CD4-positive, alpha-beta T cell (primary cell): ENCODE measurements at regions not wholly inside any gene's neighbourhood (a gene's known extent, or its start where the extent isn't known, plus 50 kb on each side); places are given as distances from the start of the nearest gene placed in this dataset.

Source experiments
- ATAC-seq: fragments of 200-7000 bp; cut with Tn5 transposase; one replicate; pipeline ENCODE4 v1.10.0; 2022; ENCODE audit warnings: mild to moderate bottlenecking; ENCODE audit not compliant: poor library complexity
- CTCF ChIA-PET: fragments of 350-600 bp; sonication (Branson Sonifier 250); formaldehyde crosslinking; loops from one replicate; lab custom pipeline; 2021; ENCODE audit warnings: antibody characterized with exemption, inconsistent platforms; lab: Charles Lee
- POLR2A ChIA-PET: fragments of 350-600 bp; sonication (Branson Sonifier 250); formaldehyde crosslinking; loops from one replicate; lab custom pipeline; 2021; ENCODE audit warnings: antibody characterized with exemption, inconsistent platforms; lab: Charles Lee
- DNase-seq, 14 experiments: peaks; one replicate each; pipeline ENCODE4 v3.0.0-alpha.2; 2013 to 2020; ENCODE audit warnings: mixed read lengths in 2 of 14
- H3K27ac ChIP-seq, 2 donors: one replicate each; pipeline versions ENCODE4 v1.5.1 to v1.7.0; 2013; ENCODE audit warnings: low read length in 2 of 2, low read depth in 1 of 2, mild to moderate bottlenecking in 1 of 2
- H3K27me3 ChIP-seq, 2 experiments: 1 replicate in 1 of 2; 2 replicates in 1 of 2; pipeline versions ENCODE4 v1.6.1 to v1.7.0; 2013; ENCODE audit warnings: low read length in 2 of 2, control low read depth in 1 of 2, mild to moderate bottlenecking in 1 of 2, moderate library complexity in 1 of 2; ENCODE audit not compliant: insufficient read depth in 2 of 2, control insufficient read depth in 1 of 2
- H3K36me3 ChIP-seq: one replicate; pipeline ENCODE4 v1.6.1; 2013; ENCODE audit warnings: low read length, control low read depth; ENCODE audit not compliant: insufficient read depth
- H3K4me1 ChIP-seq: one replicate; pipeline ENCODE4 v1.6.1; 2013; ENCODE audit warnings: low read length, control low read depth; ENCODE audit not compliant: insufficient read depth
- H3K4me3 ChIP-seq: one replicate; pipeline ENCODE4 v1.5.1; 2013; ENCODE audit warnings: mild to moderate bottlenecking, low read length, moderate library complexity
- H3K9me3 ChIP-seq, 2 experiments: 1 replicate in 1 of 2; 2 replicates in 1 of 2; pipeline versions ENCODE4 v1.6.1 to v1.7.0; 2013; ENCODE audit warnings: low read length in 2 of 2, mild to moderate bottlenecking in 2 of 2, control low read depth in 1 of 2, moderate library complexity in 1 of 2; ENCODE audit not compliant: control insufficient read depth in 1 of 2, insufficient read depth in 1 of 2
- H3K27ac Mint-ChIP-seq: one replicate; pipeline ENCODE4 v1.8.0; 2020; ENCODE audit warnings: mixed read lengths
- H3K27me3 Mint-ChIP-seq: one replicate; pipeline ENCODE4 v1.8.0; 2021; ENCODE audit warnings: mixed read lengths
- H3K36me3 Mint-ChIP-seq: one replicate; pipeline ENCODE4 v1.8.0; 2021; ENCODE audit warnings: low read depth, mixed read lengths
- H3K4me1 Mint-ChIP-seq: one replicate; pipeline ENCODE4 v1.8.0; 2021; ENCODE audit warnings: low read depth, mixed read lengths
- H3K4me3 Mint-ChIP-seq: one replicate; pipeline ENCODE4 v1.8.0; 2020; ENCODE audit warnings: mild to moderate bottlenecking, mixed read lengths
- H3K9me3 Mint-ChIP-seq: one replicate; pipeline ENCODE4 v1.8.0; 2020; ENCODE audit warnings: mixed read lengths
- CTCF ChIP-seq: fragments of 200-600 bp; IDR thresholded peaks from one replicate; pipeline ENCODE4 v1.8.0; 2022; ENCODE audit warnings: antibody characterized with exemption, mild to moderate bottlenecking
- intact Hi-C, 2 experiments: fragments of 100-400 bp; cut with DNase I in 1 of 2; cut with micrococcal nuclease in 1 of 2; formaldehyde crosslinking; loops; one replicate each; pipeline versions ENCODE4 v1.15.1 to v1.9.0; 2023 to 2025; cut with DNase I, micrococcal nuclease

- Mint-ChIP-seq H3K4me3 (no peak overlapping the region), H3K27me3 (peaks cover 3% of the 10 kb centered on the region), H3K36me3 (no peaks in the 10 kb centered on the region), H3K9me3 (no peaks in the 10 kb centered on the region), H3K4me1 (no peaks in the 10 kb centered on the region), H3K27ac (no peak overlapping the region)
- no peak for DNase-seq
- H3K36me3 ChIP-seq: no peaks in the 10 kb centered on the region
- H3K9me3 ChIP-seq: no peaks in the 10 kb centered on the region
- H3K4me3 ChIP-seq: no peak overlapping the region
- TF ChIP-seq CTCF: no peak
- H3K4me1 ChIP-seq: no peaks in the 10 kb centered on the region
- H3K27ac ChIP-seq: no peak overlapping the region
- POLR2A ChIA-PET: no interaction called here
- no peaks in the 10 kb centered on the region for H3K27me3 ChIP-seq
- ATAC-seq: no peak
- intact Hi-C loops: no loop called here
- CTCF ChIA-PET: no interaction called here
These were observed 99.9 kb downstream of the MACIR start for GRCh38 chr5:103358305-103358995.

- Histone ChIP-seq H3K36me3 (no peaks in the 10 kb centered on the region), H3K9me3 (no peaks in the 10 kb centered on the region), H3K27me3 (no peaks in the 10 kb centered on the region), H3K27ac (no peak overlapping the region), H3K4me3 (no peak overlapping the region), H3K4me1 (no peaks in the 10 kb centered on the region)
- no peaks in the 10 kb centered on the region for H3K4me1 Mint-ChIP-seq
- H3K9me3 Mint-ChIP-seq: no peaks in the 10 kb centered on the region
- peaks cover 3% of the 10 kb centered on the region for H3K27me3 Mint-ChIP-seq
- CTCF ChIA-PET: no interaction called here
- no peak overlapping the region for H3K27ac Mint-ChIP-seq
- intact Hi-C loops: no loop called here
- POLR2A ChIA-PET: no interaction called here
- ATAC-seq (no peak), DNase-seq (no peak)
- no peaks in the 10 kb centered on the region for H3K36me3 Mint-ChIP-seq
- no peak for TF ChIP-seq CTCF
- no peak overlapping the region for H3K4me3 Mint-ChIP-seq
These were observed 99.1 kb downstream of the MACIR start for GRCh38 chr5:103357636-103358035.

GRCh38 chr5:103356350-103357091 lies 98.0 kb downstream of the MACIR start:
- no peaks in the 10 kb centered on the region for H3K9me3 Mint-ChIP-seq
- no peaks in the 10 kb centered on the region for H3K4me1 Mint-ChIP-seq
- Histone ChIP-seq H3K4me1 (no peaks in the 10 kb centered on the region), H3K27ac (no peak overlapping the region), H3K27me3 (no peaks in the 10 kb centered on the region), H3K36me3 (no peaks in the 10 kb centered on the region), H3K4me3 (no peak overlapping the region), H3K9me3 (no peaks in the 10 kb centered on the region)
- TF ChIP-seq CTCF: no peak
- ChIA-PET POLR2A (no interaction called here), CTCF (no interaction called here)
- H3K4me3 Mint-ChIP-seq: no peak overlapping the region
- ATAC-seq (no peak), DNase-seq (no peak)
- H3K27me3 Mint-ChIP-seq: peaks cover 10% of the 10 kb centered on the region
- intact Hi-C loops: no loop called here
- no peaks in the 10 kb centered on the region for H3K36me3 Mint-ChIP-seq
- H3K27ac Mint-ChIP-seq: no peak overlapping the region
